Stimulated activated CD8-positive, alpha-beta memory T cell treated with anti-CD3 and anti-CD28 coated beads, Interleukin-7, amount 100 ng/mL, for 48 hours (primary cell): ENCODE measurements at regions not wholly inside any gene's neighbourhood (a gene's known extent, or its start where the extent isn't known, plus 50 kb on each side); places are given as distances from the start of the nearest gene placed in this dataset.
"Not testable (repeated sequence)": the region's sequence is repeated elsewhere in the genome, so short reads cannot be mapped to it uniquely, and the experiment has no call there.

ENCODE experiments used
- DNase-seq, 2 donors: peaks; one replicate each; pipeline ENCODE4 v3.0.0-alpha.2; 2020; ENCODE audit warnings: low read depth in 1 of 2; ENCODE audit errors: extremely low read depth in 1 of 2

DNA sequence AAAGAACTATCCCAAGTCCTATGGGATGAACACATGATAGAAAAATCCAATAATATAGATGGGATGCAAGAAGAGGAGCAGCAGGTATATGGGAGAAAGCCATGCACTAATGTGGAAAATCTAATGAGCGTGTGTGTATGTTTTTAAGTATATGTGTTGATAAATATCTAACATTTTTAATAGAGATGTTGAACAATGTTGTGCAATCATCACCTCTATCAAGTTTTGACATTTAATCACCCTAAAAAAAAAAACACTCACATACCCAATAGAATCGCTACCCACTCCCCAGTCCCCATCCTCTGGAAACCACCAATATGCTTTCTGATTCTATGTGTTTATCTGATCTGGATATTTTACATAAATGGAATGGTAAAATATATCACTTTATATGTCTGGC is 983.7 kb downstream of the SUCLG1 start:
- DNase-seq, result no peak

DNA sequence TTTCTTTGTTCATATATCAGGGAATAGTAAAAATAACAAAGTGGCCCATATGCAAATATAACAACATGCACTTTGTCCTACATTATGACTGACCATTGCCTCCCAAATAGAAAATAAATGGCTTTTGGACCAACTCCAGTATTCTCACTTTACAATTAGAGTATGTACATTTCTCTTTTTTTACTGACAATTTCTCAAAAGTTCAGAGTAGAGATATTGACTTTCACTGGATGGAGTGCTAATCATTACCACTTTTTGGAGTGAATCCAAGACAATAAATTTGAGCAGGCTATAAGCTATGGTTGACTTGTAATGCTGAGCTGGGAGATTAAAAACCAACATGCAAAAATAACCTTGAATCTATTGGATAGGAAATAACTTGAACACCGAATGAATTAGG is 987.4 kb downstream of the SUCLG1 start:
- DNase-seq, result no peak

DNA sequence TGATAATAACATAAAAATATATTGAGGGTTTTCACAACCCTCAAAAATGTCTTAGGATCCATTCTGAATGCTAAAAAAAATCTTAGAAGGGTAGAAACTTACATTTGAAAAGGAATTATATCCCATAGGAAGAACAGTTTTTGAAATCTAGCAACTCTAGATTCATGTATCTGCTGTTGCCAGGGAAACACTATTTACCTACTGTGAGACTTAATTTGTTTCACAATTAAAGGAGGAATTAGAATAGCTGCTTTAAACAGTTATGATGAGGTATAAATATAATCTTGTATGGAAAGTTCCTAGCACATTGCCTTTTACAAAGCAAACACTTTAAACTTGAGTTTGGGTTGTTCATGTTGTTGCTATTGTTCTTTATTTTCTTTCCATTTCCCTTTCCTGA is 988.2 kb downstream of the SUCLG1 start:
- no peak for DNase-seq

DNA sequence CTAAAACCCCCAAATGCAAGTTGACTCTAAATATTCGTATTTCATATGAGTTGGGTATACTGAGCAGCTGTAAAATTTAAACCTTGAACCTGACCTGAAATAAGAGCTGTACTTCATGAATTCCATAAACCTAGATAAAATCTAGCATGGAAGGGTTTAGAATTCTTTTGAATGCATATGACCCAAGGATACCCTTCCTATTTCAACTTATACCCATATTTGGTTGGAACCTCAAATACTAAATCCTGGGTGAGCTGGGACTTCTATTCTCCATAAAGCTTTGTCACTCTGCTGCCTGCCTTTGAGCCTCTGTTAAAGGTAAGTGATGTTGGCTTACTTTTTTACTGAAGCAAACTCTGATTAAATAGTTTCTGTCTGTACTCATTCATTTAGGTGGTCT is 994.6 kb downstream of the SUCLG1 start:
- DNase-seq, result no peak

DNA sequence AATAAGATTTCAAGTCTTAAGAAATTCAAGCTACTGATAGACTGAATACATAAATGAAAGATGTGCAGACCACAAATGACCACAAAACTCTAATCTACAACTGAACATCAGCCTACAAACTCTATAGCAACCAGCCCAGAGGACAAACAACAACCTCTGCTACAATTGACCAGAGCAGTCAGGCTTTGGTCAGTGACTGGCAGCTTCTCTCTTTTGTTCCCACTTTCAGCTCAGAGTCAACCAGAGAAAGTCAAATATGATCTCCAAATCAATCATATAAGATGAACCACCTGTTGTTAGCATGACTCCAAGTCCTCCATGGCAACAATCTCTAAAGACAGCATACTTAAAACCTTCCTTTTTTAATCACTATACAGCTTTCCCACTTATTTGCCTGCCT is 996.2 kb downstream of the SUCLG1 start:
- DNase-seq, result no peak

DNA sequence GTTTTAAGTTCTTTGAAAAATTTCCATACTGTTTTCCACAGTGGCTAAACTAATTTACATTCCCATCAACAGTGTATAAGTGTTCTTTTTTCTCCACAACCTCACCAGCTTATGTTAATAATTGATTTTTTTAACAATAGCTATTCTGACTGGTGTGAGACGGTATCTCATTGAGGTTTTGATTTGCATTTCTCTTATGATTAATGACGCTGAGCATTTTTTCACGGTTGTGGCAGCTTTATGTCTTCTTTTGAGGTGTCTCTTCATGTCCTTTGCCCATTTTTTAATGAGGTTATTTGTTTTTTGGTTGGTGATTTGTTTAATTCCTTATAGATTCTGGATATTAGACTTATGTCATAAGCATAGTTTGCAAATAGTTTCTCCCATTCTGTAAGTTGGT is 997.9 kb downstream of the SUCLG1 start:
- no peak for DNase-seq

DNA sequence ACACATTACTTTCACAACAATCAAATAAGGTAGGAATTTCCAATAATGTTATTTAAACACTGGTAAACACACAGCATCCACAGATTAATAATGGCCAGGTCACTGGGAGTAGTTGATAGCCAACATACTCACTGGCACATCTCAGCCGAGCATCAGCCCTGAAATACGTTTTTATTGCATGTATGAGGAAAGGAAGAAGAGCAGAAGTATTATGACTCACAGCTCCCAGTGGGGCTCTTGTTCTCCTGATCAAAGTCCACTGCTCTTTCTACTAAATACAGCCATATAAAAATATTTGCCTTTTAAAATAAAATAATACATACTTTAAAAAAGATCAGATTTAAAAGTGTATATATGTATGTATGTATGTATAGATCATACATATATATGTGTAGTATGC is 999.6 kb downstream of the SUCLG1 start:
- DNase-seq, result no peak

DNA sequence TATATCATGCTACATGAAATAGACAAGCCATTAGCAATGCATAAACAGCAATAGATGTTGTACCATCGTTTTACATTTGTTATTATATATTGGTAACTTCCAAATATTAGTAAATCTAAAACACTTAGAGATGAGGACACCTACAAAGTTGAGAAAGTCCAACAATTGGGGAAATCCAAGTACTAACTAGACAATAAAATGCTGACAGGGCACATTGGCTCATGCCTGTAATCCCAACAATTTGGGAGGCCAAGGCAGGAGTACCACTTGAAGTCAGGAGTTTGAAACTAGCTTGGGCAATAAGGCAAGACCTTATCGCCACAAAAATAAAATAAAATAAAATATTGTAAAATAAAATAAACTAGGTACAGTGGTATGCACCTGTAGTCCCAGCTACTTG is 1023.1 kb downstream of the SUCLG1 start:
- no peak for DNase-seq

DNA sequence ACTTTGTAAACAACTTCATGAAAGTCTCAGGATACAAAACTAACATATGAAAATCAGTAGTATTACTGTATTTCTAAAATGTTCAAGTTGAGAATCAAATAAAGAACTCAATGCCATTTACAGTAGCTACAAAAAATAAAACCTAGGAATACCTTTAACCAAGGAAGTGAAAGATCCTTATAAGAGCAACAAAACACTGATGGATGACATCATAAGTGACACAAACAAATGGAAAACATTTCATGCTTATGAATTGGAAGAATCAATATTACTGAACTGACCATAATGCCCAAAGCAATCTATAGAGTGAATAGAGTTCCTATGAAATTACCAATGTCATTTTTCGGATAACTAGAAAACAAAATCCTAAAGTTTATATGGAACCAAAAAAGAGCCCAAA is 1038.1 kb downstream of the SUCLG1 start:
- no peak for DNase-seq

DNA sequence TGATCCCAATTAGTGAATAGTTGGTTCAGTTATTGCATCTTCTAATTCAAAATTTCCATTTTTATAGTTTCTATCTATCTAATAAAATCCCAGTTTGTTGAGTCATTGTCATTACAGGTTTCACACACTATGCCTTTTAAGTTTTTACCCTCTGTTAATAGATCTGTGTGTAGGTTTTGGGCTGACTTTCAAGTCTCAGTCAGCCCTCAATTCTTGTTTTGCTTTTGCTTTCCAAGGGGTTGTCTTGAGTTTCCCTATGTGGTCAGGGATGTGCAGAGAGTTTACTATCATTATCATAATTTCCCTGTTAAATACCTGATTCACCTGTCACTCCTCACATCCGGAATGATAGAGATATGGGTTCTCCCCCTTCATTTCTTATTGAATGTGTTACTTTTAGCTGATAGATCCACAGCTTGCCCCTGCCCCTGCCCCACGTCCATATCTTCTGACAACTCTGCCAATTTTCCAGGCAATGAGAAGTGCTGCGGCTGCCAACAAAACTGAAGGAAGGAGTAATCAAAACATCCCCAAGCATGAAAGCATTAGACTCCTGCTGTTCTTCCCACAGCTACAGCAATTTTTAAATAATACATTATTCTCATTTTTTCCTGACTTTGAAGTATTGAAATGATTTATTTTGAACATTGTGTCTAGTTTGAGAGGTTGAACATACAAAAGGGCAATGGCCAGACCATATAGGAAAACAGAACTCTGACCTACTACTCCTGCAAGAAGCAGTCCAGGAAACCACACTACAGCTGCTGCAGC is 1064.8 kb downstream of the SUCLG1 start:
- DNase-seq, result no peak

DNA sequence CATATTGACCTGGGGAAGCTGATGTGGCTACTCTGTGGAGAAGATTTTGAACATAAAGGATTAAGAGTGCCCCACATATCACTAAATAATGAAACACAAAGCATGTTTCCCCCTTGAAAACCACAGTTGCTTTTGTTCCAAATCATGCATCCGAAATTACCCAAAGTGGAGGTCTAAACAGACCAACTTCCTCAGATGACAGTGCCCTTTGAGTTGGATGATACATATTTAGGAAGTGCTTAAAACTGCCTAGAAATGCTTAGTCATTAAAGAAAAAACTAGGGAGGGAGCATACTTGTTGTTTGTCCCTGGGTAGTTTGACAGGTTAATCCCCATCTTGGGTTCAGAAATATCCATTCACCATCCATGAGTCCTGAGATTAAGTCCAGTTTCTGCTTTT is 1070.3 kb downstream of the SUCLG1 start:
- no peak for DNase-seq

DNA sequence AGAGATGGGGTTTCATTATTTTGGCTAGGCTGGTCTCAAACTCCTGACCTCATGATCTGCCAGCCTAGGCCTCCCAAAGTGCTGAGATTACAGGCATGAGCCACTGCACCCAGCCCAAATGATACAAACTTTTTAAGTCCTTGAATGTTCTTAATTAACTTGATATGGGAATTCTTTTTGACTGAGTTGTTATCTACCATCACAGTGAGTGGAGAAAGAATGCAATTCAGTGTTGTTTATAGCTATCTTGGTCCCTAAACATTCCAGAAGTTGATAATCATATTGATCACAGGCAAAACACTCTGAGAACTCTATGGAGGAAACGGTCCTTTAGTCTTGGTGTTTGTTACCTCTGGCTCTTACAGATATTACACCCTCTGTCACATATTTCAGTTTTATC is 1072.5 kb downstream of the SUCLG1 start:
- DNase-seq, result no peak

DNA sequence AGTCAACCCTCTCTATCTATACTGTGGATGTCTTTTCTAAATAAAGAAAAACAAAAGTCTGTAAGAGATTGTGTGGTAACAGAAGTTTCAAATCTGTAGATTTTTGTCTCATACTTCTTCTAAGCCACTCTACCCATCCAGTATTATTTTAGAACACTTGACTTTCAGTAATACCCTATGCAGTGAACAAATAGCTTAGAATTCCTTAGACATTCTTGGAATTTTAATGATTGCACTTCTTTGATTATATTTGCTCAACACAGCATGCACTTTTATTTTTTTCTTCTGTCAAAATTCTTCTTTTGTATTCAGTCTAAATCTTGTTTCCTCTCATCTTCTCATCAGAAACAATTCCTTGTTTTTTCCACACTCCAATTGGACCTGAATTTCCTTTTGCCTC is 1080.2 kb downstream of the SUCLG1 start:
- no peak for DNase-seq

DNA sequence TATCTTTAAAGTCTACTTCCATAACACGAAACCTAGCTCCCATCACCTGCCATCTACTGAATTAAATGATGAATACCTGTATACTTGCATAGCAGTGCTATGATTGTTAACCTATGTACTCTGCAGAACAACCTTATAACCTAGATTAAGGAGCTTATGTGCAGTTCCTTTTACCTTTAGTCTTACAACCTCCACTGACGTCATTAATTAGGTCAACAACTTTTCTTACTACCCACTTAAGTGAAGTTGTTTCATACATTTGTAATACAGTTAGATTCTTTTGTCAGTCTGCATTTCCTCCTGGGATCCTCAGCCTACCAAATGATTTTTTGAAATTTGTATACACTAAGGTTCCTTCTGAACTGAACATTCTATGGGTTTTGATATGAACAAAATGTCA is 1082.3 kb downstream of the SUCLG1 start:
- no peak for DNase-seq

DNA sequence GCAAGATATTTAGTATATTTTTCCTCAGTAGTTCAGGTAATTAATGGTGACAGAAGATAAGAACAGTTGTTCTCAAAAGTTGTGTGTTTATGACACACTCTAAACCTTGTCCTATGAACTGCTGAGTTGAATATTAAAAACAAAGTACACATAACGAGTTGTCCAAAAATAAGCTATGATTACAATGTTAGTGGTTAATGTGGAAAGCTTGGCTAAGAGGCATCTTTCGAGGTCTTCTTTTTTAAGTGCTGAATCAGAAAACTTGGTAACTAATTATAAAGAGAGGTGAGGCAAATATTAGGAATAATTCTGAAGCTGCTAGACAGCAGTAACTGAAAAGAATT is 1088.7 kb downstream of the SUCLG1 start:
- no peak for DNase-seq

DNA sequence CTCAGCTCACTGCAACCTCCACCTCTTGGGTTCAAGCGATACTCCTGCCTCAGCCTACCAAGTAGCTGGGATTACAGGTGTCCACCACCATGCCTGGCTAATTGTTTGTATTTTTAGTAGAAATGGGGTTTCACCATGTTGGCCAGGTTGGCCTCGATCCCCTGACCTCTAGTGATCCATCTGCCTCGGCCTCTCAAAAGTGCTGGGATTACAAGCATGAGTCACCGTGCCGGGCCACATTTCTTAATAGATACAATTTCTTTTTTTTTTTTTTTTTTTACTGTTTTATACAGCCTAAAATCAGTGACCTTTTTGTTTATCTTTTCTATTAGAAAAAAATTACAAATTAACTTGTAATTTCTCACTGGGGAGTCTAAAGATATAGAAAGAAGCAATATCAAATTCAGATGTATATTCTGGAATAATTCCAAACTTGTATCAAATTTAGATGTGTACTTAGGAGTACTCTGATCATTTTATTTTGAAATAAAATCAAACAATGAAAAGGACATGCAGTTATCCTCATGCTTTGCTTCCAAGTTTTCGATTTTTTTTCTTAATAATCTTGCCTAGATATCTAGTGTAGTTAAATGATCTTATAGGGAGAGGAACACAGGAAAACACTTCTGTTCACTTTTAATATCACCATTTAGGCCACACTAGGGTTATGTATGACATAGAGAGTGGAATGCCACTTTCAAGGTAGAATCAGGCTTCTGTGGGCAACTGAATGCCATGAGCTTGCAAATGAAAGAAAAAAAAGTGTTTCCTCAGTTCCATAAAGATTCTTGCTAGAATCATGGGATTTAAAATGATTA is 1089.3 kb downstream of the SUCLG1 start:
- DNase-seq, result no peak

DNA sequence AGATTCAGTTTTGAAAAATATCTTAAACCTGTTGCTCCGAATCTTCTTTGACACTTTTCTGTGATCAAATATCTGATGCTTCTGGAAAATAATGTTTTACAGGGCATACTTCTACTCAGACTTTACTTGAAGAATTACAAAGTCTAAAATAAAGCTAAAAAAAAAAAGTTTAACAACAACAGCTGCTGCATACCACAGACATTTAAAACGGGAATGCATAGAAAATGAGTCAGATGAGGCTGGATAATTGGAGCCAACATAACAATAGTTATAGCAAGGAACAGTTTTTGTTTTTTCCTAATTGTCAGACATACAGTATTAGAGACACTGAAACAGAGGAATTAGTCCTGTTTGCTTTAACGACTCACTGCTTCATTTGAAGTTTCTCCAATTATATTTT is 1090.2 kb downstream of the SUCLG1 start:
- DNase-seq, result no peak

DNA sequence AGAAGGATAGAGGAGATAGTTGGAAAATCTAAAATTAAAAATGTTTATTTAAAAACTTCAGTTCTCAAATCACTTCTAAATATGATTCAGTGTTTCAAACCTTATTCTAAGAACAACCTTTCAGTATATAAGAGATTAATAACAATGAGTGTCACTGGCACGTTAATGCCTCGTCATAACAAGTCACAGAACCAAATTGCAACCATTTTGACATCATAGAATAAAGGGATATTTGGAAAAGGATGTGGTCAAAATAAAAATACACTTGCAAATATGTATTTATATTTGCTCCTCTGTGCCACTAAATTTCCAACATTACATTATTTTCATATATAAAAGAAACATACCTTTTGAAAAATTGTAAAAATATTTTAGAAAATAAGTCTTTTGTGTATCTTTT is 1090.6 kb downstream of the SUCLG1 start:
- no peak for DNase-seq

DNA sequence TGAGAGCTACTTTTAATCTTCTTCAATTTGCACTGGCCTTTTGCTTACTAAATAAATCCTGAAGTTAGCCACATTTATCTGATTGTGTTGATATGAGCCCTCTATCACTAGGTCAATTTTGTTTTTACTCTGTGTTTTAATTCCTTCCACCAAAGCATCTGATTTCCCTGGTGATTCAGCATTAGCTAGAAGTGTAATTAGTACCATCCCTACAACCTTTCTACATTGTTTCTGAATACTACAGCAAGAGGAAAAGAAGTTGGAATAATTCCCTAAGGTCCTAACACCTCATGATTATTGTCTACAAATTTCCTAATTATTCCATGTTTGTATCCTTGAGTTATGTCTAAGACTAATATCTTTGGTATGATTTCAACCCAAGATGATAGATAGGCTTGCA is 1093.6 kb downstream of the SUCLG1 start:
- DNase-seq, result no peak

DNA sequence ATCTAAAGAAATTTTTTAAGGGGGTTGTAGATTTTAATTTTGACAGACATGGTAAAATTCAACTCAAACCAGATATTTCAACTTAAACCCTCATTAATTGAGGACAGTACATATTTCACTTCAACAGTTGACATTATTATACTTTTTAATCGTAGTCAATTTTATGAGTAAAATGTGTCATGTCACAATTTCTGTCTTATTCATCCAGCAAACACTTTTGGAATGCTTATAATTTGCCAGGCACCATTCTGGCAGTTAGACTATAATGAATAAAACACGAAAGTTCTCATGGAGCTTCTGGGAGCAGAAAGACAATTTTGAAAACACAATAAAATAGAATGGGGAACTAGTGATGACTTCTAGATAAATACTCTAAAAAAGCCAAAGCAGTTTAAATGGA is 1094.8 kb downstream of the SUCLG1 start:
- DNase-seq, result no peak

DNA sequence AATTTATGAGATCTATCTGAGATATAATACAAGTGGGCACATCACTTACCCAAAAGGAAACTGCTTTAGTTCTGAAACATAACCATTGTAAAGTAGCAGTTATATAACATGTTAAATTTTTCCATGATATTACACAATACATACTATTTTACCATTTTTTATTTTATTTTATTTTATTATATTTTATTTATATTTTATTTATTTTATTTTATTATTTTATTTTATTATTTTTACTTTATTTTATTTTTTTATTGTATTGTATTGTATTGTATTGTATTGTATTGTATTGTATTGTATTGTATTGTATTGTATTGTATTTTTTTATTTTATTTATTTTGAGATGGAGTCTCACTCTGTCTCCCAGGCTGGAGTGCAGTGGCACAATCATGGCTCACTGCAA is 1095.9 kb downstream of the SUCLG1 start:
- not testable (repeated sequence) for DNase-seq

DNA sequence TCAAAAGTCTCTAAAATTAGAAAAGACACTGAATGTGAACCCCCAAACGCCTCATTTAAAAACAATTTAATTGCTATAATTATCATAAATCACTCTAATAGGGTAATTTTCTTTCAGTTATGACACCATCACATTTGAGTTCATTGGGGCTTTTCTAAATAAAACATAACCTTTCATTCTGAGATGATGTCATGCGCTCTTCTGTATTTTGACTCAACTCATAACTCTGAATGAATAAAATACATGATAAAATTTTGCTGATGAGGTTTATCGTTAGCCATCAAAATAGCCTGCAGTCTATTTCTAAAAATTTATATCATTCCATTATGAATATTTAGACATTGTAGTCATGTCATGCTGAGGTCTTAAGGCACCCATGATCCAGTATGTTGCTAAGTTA is 1099.7 kb downstream of the SUCLG1 start:
- DNase-seq, result no peak
